Coronary artery (tissue), 2 donors: ENCODE measurements at regions not wholly inside any gene's neighbourhood (a gene's known extent, or its start where the extent isn't known, plus 50 kb on each side); places are given as distances from the start of the nearest gene placed in this dataset.
"Not testable (repeated sequence)": the region's sequence is repeated elsewhere in the genome, so short reads cannot be mapped to it uniquely, and the experiment has no call there.

Experiments used
- DNase-seq: peaks from one replicate; pipeline ENCODE4 v3.0.0-alpha.2; 2017; ENCODE audit warnings: low spot score
- H3K27ac ChIP-seq, 2 donors: fragments of 200-600 bp; sonication (generic); one replicate each; pipeline ENCODE4 v1.5.1; 2016 to 2019
- H3K4me3 ChIP-seq: fragments of 200-600 bp; sonication (generic); 2 replicates; pipeline ENCODE4 v1.5.1; 2016; ENCODE audit warnings: mild to moderate bottlenecking, moderate library complexity
- TF ChIP-seq, protein P1 (sequence below): fragments of 200-600 bp; sonication (generic); IDR thresholded peaks from one replicate; pipeline ENCODE4 v1.5.1; 2019; ENCODE audit warnings: antibody characterized with exemption

DNA sequence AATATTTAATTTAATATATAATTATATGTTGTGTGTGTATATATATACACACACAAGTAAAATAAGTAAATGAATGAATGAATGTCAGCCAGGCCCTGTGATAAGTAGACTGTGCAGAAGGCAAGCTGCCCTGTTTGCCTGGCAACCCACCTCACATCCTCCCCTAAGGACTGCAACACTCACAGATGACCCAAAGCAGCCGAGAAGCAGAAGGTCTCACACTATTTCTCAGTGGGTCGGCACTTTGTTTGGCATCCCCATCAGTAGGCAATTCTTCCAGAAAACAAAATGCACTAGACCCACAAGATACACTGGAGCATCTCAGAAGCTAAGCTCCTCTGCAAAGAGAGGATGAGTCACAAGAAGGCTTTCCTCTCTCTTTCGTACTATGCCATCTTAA, 152.1 kb upstream of the GRAMD2B start:
- TF ChIP-seq, protein P1, sequence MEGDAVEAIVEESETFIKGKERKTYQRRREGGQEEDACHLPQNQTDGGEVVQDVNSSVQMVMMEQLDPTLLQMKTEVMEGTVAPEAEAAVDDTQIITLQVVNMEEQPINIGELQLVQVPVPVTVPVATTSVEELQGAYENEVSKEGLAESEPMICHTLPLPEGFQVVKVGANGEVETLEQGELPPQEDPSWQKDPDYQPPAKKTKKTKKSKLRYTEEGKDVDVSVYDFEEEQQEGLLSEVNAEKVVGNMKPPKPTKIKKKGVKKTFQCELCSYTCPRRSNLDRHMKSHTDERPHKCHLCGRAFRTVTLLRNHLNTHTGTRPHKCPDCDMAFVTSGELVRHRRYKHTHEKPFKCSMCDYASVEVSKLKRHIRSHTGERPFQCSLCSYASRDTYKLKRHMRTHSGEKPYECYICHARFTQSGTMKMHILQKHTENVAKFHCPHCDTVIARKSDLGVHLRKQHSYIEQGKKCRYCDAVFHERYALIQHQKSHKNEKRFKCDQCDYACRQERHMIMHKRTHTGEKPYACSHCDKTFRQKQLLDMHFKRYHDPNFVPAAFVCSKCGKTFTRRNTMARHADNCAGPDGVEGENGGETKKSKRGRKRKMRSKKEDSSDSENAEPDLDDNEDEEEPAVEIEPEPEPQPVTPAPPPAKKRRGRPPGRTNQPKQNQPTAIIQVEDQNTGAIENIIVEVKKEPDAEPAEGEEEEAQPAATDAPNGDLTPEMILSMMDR = no peak

DNA sequence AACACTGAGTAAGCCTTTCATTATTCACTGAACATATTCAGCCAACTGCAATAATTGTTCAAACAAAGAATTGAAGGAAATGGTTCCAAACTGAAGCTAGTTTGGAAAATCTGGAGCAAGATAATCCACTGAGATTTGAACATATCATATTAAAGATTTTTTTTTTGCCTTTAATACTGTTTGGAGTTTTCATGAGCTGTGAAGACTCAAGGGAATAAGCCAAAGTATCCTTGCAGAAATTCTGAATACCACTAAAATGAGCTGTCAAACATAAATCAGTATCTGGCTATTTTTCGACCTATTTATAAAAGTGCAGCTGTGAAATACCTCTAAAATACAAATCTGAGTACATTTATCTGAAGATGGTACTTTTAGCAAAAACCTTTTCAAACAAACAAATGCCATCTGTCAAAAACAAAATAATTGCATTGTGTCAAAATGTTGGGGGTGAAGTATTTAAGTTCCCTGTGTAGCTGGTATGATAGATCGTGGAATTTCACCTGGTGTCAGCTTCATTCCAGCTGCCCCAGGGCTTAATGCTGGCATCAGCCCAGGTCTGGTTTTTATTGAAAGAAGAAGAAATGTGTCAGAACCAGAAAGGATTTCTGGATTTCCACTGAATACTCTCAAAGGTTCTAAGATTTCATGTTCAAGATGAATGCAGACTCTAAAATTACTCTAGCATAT, 149.0 kb upstream of the GRAMD2B start:
- TF ChIP-seq, protein P1 = no peak
- H3K4me3 ChIP-seq = no peak overlapping the region
- H3K27ac ChIP-seq = no peak overlapping the region

More for the DNA sequence above, 152.1 kb upstream of the GRAMD2B start:
- no peak overlapping the region for H3K27ac ChIP-seq
- H3K4me3 ChIP-seq = no peak overlapping the region
- no peak for DNase-seq

DNA sequence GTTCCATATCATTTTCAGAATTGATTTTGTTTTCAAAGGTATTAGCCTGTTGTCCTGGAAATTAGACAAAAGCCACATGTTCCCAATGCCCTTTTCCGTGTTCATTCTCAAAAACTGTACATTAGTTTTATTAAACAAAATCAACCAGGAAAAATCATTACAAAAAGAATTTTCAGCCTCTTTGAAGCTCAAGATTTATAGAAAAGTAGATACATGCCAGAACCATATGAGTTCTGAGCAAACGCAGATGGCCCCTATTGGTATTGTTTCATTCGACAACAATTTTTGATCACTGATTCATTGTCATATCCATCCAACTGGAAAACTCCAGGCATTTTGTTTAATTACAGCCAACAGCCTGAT, 148.5 kb upstream of the GRAMD2B start:
- no peak for DNase-seq
- H3K27ac ChIP-seq = no peak overlapping the region
- TF ChIP-seq, protein P1 = no peak
- no peak overlapping the region for H3K4me3 ChIP-seq

More for the DNA sequence above, 149.0 kb upstream of the GRAMD2B start:
- DNase-seq = no peak

DNA sequence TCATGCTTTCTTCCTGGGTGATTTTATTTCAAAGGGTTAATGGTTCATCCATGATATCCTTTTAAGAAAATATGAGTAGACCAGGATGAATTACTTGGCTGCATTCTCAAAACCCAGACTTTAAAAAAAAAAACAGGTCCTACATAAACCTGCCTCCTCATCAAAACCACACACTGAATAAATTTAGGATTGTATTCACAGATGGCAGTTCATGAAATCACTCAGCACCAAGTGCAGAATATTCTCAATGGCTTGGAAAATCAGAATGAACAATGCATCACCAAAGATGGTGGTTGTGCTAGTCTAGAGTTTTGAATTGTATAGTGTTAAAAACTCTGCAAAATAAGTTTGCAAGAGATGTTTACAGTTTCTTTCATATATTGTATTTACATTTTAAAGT, 145.4 kb upstream of the GRAMD2B start:
- Histone ChIP-seq H3K27ac (no peak overlapping the region), H3K4me3 (no peak overlapping the region)
- DNase-seq = no peak
- TF ChIP-seq, protein P1 = no peak

DNA sequence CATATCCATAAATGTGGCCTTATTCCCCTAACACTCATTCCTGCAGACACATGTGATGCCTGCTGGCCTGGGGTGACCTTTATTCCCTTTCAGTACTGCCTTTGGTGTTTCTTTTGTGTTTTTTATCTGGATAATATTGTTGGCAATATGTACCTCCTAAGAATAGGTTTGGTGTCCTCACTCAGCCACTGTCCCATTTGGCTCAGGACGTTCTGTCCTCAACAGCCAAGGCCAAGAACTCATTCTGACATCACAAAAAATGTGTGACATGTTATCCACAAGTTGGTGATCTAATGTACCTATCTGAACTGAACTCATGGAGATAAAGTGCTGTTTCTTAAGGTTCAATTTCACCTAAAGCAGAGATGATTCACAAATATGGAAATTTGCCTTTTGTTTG, 142.9 kb upstream of the GRAMD2B start:
- DNase-seq = no peak
- H3K4me3 ChIP-seq = no peak overlapping the region
- no peak overlapping the region for H3K27ac ChIP-seq
- TF ChIP-seq, protein P1 = no peak

DNA sequence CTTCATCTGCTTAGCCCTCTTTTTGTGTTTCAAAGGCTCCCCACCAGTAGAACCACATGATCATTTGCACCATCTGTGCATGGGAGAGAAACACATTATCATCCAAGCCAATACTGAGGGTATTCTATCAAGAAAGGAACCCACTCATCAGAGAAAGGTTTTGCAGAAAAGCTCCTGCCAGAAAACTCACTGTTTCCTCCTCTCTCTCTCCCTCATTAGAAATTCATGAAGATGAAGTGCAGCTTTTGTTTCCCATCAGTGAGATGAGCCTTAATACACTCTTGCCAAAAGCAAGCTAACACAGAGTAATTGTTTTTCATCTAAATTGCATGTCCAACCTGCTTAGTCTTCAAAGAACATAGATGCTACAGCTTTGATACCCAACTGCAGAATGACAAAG, 142.4 kb upstream of the GRAMD2B start:
- H3K27ac ChIP-seq = no peak overlapping the region
- no peak overlapping the region for H3K4me3 ChIP-seq
- no peak for DNase-seq
- TF ChIP-seq, protein P1 = no peak

DNA sequence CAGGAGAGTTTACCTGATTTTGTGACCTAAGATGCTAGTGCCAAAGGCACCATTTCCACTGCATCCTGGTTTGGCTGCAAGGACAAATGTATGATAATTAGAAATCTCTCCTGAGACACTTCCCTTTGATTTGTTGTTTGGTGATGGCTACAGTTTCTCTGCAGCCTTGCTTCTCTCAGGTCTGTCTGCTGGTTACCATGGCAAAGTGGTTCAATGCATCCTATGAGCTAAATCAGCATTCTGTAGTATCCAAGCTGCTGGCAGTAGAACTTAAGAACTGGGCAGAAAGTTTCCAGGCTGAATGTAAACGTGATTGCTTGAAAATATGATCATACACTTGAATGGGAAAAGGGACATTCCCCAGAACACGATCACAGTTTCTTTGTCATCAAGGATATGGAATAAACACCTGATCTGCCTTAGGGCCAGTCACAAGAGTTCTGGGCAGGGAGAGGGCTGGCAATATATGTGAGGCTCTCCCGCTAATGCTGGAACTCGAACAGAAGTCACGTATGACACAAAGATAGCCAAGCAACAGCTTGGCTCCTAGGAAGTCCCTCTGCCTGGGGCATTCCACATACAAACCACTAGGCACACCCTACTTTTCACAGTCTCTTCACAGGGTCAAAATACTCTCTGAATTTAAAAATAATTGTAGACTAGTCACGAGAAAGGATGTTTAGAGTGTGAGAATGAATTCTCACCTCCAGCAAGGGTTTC, 138.1 kb upstream of the GRAMD2B start:
- TF ChIP-seq, protein P1 = no peak
- H3K4me3 ChIP-seq = no peak overlapping the region
- H3K27ac ChIP-seq = no peak overlapping the region
- DNase-seq = no peak

DNA sequence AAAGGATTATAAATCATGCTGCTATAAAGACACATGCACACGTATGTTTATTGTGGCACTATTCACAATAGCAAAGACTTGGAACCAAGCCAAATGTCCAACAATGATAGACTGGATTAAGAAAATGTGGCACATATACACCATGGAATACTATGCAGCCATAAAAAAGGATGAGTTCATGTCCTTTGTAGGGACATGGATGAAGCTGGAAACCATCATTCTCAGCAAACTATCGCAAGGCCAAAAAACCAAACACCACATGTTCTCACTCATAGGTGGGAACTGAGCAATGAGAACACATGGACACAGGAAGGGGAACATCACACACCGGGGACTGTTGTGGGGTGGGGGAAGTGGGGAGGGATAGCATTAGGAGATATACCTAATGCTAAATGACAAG, 127.1 kb upstream of the GRAMD2B start:
- not testable (repeated sequence) for DNase-seq, H3K27ac ChIP-seq, H3K4me3 ChIP-seq
